ENCODE measurements at regions not wholly inside any gene's neighbourhood (a gene's known extent, or its start where the extent isn't known, plus 50 kb on each side); places are given as distances from the start of the nearest gene placed in this dataset.
"Not testable (repeated sequence)": the region's sequence is repeated elsewhere in the genome, so short reads cannot be mapped to it uniquely, and the experiment has no call there.

DNA sequence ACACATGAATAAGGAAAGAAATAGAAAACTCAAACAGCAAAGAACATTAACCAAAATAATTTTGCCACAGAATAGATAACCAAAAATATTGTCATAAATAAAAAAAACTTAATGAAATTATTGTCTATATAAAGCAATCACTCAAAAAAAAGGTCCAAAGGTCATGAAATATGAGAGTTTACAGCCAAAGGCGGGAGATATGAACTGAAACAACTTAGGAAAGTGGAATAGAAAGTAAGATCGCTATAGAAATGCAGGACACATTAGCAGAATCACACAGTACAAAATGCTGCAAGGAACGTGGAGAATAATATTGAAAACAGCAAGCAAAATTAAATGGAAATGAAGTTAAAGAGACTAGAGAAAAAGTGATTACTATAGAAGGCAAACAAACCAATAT lies 375.0 kb upstream of the ARHGEF26 start:
- DNase-seq (ENCODE audit: low read depth in 2 of 2) = no peak

- DNase-seq (ENCODE audit: low read depth in 2 of 2) = no peak
Measured at GRCh38 chr3:153749070-153749610, 372.1 kb upstream of the ARHGEF26 start.

- no peak for DNase-seq (ENCODE audit: low read depth in 2 of 2)
Measured at GRCh38 chr3:153752405-153753027, 368.7 kb upstream of the ARHGEF26 start.

DNA sequence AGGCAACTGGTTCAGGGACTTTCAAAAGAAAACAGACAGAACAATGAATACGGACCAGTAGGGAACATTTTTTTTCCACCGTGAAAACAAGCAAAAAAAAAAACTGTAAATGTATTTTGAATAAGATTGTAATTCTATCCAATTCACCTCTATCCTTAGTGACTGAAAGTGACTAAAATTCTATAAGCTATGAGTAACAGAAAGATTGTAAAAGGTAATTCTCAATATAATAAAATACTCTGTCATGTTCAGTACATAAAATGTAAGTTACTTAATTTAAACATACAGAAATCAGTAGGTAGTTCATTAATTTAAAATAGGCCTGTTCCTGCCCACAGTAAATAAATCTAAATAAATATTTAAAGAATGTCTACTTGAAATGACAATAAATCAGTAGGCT lies 368.2 kb upstream of the ARHGEF26 start:
- DNase-seq (ENCODE audit: low read depth in 2 of 2) = no peak

DNA sequence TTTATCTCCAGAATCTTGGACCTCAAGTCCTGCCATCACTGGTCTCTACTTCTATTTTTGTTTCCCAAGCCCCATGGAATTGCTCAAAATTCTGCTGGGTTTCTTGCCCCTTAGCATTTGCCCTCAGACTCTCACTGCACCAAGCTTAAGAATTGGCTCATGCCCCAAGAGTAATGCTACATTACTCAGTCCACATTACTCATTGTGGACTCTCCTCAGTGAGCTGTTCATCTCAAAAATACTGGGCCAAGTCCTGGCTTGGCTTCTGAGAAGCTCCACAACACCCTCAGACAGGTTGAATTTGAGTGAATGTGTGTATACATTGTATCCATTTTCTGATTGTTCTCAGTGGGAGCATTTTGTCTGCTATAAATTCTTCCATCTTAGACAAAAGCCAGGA lies 364.4 kb upstream of the ARHGEF26 start:
- DNase-seq (ENCODE audit: low read depth in 2 of 2) = no peak

DNA sequence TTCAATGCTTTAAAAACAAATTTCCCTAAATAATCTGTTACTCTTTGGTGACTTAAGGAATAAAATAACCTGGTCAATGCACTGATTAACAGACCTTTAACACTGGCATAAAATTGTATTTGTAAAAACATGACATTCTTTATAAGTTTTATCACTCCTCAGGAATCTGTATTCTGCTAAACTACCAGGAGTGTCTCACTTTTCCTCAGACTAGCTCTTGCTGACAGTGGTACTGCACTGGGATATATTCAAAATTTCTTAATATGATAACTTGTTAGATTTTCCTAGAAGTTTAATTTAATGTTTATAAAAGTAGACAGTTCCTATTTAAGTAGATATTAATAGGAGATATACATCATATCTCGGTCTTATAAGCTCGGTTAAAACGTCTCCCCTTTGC lies 363.4 kb upstream of the ARHGEF26 start:
- DNase-seq (ENCODE audit: low read depth in 2 of 2) = no peak

- DNase-seq (ENCODE audit: low read depth in 2 of 2) = no peak
Measured at GRCh38 chr3:153760948-153761347, 360.2 kb upstream of the ARHGEF26 start.

DNA sequence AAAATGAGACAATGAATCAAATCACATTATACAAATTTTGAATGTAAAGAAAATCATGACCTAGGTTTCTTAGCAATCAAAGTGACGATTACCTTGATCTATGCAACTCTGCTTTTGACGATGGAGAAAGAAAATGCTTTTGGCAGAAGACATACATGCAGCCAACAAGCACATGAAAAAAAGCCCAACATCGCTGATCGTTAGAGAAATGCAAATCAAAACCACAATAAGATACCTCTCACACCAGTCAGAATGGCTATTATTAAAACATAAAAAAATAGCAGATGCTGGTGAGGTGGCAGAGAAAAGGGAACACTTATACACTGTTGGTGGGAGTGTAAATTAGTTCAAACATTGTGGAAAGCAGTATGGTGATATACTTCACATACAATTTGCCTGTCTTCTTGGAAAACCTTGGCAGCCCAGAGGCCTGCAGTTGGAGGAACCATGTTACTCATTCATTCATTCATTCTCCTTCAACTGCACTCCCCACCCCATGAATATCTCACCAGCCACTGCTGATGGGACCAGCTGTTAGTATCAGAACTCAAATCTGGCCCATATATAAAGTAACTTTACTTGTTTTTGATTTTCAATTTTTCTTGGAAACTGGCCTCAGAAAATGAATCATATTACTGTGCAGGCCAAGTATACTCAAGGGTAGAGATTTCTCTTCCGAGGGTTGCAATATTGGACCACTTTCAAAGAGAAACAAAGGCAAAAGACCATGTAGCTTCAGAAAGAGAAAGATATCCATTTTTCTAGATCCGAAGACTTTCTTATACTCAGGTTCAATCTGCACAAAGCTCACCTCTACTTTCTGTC lies 358.6 kb upstream of the ARHGEF26 start:
- DNase-seq (ENCODE audit: low read depth in 2 of 2) = no peak

GRCh38 chr3:153767601-153768560 lies 353.3 kb upstream of the ARHGEF26 start:
- no peak for DNase-seq (ENCODE audit: low read depth in 2 of 2)

- DNase-seq (ENCODE audit: low read depth in 2 of 2) = peak; percentile 9 to 16
Measured at GRCh38 chr3:153768561-153769469, 352.4 kb upstream of the ARHGEF26 start.

- no peak for DNase-seq (ENCODE audit: low read depth in 2 of 2)
Measured at GRCh38 chr3:153783106-153783505, 338.1 kb upstream of the ARHGEF26 start.

DNA sequence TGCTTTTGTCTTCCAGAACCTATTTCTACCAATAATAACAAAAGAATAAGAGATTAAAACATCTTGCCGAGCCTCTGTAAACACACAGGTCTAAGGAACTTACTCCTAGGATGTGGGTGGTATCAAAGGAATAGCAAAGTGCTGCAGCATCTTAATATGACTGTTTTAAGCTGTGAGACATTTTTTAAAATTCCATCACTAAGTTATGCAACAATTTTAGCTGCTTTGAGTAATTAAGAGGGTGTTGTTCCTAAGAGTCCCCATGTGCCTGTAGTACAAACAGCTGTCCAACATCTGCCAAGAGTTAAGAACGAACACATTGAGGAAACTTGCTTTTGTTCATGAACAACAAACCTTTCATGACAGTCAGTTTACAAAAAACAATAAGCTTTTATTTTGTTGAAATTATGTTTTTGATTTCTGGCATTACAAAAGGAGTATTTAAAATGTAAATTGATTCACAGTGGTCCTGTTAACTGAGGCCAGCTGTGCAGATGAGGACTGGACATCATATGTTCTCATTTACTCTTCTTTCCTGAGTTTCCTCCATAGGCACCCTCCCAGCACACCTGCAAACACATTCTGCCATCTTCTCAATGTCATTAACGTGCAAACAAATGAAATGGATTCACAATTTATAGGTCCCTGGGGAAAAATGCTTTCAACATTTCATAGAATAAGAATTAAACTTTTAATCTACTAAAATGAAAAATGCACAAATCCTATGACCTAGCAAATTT lies 337.3 kb upstream of the ARHGEF26 start:
- no peak for DNase-seq (ENCODE audit: low read depth in 2 of 2)

DNA sequence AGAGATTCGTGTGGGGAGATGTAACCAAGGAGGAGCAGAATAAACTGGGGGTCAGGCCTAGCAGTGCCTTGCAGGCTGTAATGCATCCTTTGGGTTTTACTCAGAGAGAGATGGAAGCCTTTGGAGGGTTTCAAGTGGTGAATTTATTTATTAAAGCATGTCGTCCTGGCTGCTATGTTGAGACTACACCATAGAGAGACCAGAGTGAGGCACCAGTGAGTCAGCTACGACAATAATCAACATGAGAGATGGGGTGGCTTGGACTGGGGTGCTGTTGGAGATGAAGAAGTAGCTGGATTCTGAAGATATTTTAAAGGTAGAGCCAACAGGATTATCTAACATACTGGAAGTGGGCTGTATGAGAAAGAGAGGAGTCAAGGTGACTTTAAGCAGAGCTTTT lies 335.3 kb upstream of the ARHGEF26 start:
- no peak for DNase-seq (ENCODE audit: low read depth in 2 of 2)

DNA sequence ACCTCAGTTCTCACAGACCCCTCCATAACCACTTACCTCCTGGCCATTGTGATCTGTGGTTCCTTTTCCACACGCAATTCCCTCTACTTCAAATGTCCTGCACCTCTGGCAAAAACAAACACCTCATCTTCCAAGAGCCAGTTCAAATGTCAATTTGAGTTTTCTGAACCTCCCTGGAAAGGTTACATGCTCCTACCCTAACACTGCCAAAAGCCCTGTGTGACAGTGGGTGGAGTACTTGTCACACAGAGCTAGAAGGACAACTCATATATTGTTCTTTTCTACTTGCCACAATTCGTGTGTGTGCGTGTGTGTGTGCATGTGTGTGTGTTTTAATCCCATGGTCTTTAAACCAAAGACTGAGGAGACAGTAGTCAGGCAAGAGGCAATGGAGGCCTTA lies 331.8 kb upstream of the ARHGEF26 start:
- no peak for DNase-seq (ENCODE audit: low read depth in 2 of 2)

DNA sequence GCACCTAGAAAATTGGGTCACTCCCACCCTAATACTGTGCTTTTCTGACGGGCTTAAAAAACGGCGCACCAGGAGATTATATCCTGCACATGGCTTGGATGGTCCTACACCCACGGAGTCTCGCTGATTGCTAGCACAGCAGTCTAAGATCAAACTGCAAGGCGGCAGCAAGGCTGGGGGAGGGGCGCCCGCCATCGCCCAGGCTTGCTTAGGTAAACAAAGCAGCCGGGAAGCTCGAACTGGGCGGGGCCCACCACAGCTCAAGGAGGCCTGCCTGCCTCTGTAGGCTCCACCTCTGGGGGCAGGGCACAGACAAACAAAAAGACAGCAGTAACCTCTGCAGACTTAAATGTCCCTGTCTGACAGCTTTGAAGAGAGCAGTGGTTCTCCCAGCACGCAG lies 324.1 kb upstream of the ARHGEF26 start:
- DNase-seq (ENCODE audit: low read depth in 2 of 2) = not testable (repeated sequence)

- DNase-seq (ENCODE audit: low read depth in 2 of 2) = no peak
Measured at GRCh38 chr3:153809097-153809496, 312.1 kb upstream of the ARHGEF26 start.

GRCh38 chr3:153818338-153818737 lies 302.9 kb upstream of the ARHGEF26 start:
- DNase-seq (ENCODE audit: low read depth in 2 of 2) = no peak

DNA sequence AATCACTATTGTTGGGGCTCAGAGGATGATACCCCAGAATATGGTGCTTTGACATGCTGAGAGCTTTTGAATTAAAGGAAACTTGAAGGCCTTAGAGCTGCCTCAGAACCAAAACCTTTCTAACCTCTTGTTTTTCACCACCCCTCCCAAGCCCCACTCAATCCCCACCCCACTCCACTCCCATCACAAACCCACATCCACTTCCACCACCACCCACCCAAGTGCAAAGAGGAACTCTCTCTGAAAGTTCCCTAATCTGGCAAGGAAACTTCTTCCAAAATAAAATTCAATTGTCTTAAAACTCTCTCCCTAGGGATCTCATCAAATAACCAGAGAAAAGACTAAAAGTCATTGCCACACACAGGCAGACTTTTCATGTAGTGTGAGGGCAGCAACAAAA lies 301.2 kb upstream of the ARHGEF26 start:
- no peak for DNase-seq (ENCODE audit: low read depth in 2 of 2)

DNA sequence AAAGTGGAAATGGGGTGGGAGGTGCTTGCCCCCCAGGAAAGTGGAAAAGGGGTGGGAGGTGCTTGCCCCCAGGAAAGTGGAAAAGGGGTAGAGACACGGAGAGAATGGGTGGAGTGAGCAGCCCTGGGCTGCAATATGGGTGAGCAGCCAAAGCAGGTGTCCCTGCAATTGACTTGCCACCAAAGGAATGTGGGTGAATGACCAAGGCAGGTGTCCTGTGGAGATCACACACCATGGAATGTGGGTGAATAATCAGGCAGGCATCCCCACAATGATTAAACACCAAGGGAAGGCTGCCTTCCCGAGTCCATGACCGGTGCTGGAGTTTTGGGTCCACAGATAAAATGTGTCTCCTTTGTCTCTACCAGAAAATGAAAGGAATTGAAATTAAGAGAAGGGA lies 292.8 kb upstream of the ARHGEF26 start:
- DNase-seq (ENCODE audit: low read depth in 2 of 2) = not testable (repeated sequence)

DNA sequence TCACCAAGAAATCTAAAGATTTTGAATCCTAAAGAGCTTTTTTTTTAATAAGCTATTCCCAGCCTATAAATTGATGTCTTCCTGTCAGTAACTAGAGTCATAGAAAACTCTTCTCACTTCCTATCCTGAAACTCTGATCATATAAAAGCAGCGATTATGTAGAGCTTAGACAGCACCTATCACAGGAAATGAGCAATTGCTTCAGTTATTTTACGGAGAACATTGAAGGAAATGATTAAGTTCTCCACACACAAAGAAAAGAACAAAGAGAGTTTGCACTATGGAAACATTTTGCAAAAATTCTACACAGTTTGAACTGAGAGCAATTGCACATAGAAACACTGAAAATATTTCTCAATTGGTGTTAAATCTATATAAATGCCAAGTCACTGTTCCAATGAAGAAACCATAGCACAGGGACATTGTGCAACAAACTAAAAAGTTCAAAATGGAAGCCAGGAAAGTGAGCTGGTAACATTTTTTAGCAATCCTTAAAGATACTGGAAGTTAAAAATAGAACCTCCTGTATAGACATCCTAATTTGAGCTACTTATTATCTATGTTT lies 291.5 kb upstream of the ARHGEF26 start:
- DNase-seq (ENCODE audit: low read depth in 2 of 2) = no peak

All from stimulated activated CD8-positive, alpha-beta memory T cell treated with anti-CD3 and anti-CD28 coated beads, Interleukin-7, amount 100 ng/mL, for 1 hour (primary cell).